Neural crest cell (in vitro differentiated cells): ENCODE measurements at regions not wholly inside any gene's neighbourhood (a gene's known extent, or its start where the extent isn't known, plus 50 kb on each side); places are given as distances from the start of the nearest gene placed in this dataset.

Source experiments
- DNase-seq: peaks from one replicate; pipeline ENCODE4 v3.0.0; 2021; ENCODE audit warnings: low read depth, mixed read lengths, low spot score
- H3K27ac Mint-ChIP-seq: one replicate; pipeline ENCODE4 v1.8.0; 2021; ENCODE audit warnings: mild to moderate bottlenecking, mixed read lengths; ENCODE audit not compliant: unreplicated experiment
- H3K27me3 Mint-ChIP-seq: 2 replicates; pipeline ENCODE4 v1.8.0; 2021; ENCODE audit warnings: low read depth, mild to moderate bottlenecking, mixed read lengths
- H3K36me3 Mint-ChIP-seq: 2 replicates; pipeline ENCODE4 v1.8.0; 2021; ENCODE audit warnings: low read depth, mild to moderate bottlenecking, mixed read lengths
- H3K4me1 Mint-ChIP-seq: 2 replicates; pipeline ENCODE4 v1.8.0; 2021; ENCODE audit warnings: mixed read lengths
- H3K4me3 Mint-ChIP-seq: one replicate; pipeline ENCODE4 v1.8.0; 2021; ENCODE audit warnings: mild to moderate bottlenecking, mixed read lengths
- H3K9me3 Mint-ChIP-seq: 2 replicates; pipeline ENCODE4 v1.8.0; 2021; ENCODE audit warnings: mixed read lengths
- TF ChIP-seq, protein P1 (sequence below): fragments of 200-600 bp; sonication (generic); conservative IDR thresholded peaks from 2 replicates; pipeline ENCODE4 v1.5.0; 2021; ENCODE audit warnings: antibody characterized with exemption, mild to moderate bottlenecking

GRCh38 chr9:135216791-135217441, 129.4 kb downstream of the OLFM1 start:
- no peak for DNase-seq
- H3K36me3 Mint-ChIP-seq = no peaks in the 10 kb centered on the region
- H3K27ac Mint-ChIP-seq = no peak overlapping the region
- peaks cover 24% of the 10 kb centered on the region for H3K4me1 Mint-ChIP-seq
- H3K9me3 Mint-ChIP-seq = no peaks in the 10 kb centered on the region
- no peak overlapping the region for H3K4me3 Mint-ChIP-seq
- TF ChIP-seq, protein P1, sequence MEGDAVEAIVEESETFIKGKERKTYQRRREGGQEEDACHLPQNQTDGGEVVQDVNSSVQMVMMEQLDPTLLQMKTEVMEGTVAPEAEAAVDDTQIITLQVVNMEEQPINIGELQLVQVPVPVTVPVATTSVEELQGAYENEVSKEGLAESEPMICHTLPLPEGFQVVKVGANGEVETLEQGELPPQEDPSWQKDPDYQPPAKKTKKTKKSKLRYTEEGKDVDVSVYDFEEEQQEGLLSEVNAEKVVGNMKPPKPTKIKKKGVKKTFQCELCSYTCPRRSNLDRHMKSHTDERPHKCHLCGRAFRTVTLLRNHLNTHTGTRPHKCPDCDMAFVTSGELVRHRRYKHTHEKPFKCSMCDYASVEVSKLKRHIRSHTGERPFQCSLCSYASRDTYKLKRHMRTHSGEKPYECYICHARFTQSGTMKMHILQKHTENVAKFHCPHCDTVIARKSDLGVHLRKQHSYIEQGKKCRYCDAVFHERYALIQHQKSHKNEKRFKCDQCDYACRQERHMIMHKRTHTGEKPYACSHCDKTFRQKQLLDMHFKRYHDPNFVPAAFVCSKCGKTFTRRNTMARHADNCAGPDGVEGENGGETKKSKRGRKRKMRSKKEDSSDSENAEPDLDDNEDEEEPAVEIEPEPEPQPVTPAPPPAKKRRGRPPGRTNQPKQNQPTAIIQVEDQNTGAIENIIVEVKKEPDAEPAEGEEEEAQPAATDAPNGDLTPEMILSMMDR = no peak
- peaks cover 18% of the 10 kb centered on the region for H3K27me3 Mint-ChIP-seq

DNA sequence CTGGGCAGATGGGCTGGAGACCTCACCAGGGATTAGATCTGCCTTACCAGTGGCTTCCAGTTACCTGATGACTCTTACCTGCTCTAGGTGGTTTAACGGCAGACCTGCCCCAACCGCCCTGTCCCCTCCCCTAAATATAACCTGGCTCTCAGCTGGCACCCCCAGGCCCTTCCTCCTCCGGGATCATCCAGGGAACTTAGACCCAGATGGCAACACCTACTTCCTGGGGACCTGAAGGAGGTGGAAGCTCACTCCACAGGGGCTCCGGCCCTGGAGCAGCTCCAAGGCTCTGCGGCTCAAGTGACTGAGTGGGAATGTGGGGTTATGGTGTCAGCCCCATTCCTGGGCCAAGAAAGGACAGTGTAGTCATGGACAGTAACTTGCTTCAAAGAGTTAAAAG, 130.4 kb downstream of the OLFM1 start:
- no peak overlapping the region for H3K27ac Mint-ChIP-seq
- DNase-seq = no peak
- no peaks in the 10 kb centered on the region for H3K36me3 Mint-ChIP-seq
- H3K4me3 Mint-ChIP-seq = no peak overlapping the region
- TF ChIP-seq, protein P1 = no peak
- no peaks in the 10 kb centered on the region for H3K9me3 Mint-ChIP-seq
- H3K27me3 Mint-ChIP-seq = peaks cover 18% of the 10 kb centered on the region
- H3K4me1 Mint-ChIP-seq = peaks cover 28% of the 10 kb centered on the region

- H3K36me3 Mint-ChIP-seq = no peaks in the 10 kb centered on the region
Observed at GRCh38 chr9:135218331-135219225, 131.1 kb downstream of the OLFM1 start.

GRCh38 chr9:135219676-135220600, 132.5 kb downstream of the OLFM1 start:
- peaks cover 18% of the 10 kb centered on the region for H3K27me3 Mint-ChIP-seq
- TF ChIP-seq, protein P1 = no peak
- H3K36me3 Mint-ChIP-seq = no peaks in the 10 kb centered on the region
- peaks cover 23% of the 10 kb centered on the region for H3K4me1 Mint-ChIP-seq
- H3K27ac Mint-ChIP-seq = no peak overlapping the region
- H3K9me3 Mint-ChIP-seq = no peaks in the 10 kb centered on the region
- no peak overlapping the region for H3K4me3 Mint-ChIP-seq
- no peak for DNase-seq

More at GRCh38 chr9:135218331-135219225, 131.1 kb downstream of the OLFM1 start:
- H3K27me3 Mint-ChIP-seq = peaks cover 18% of the 10 kb centered on the region
- H3K4me3 Mint-ChIP-seq = no peak overlapping the region
- H3K4me1 Mint-ChIP-seq = peaks cover 31% of the 10 kb centered on the region
- no peak overlapping the region for H3K27ac Mint-ChIP-seq
- H3K9me3 Mint-ChIP-seq = no peaks in the 10 kb centered on the region
- DNase-seq = no peak
- TF ChIP-seq, protein P1 = no peak
